HG03442 (cell line): ENCODE measurements at regions not wholly inside any gene's neighbourhood (a gene's known extent, or its start where the extent isn't known, plus 50 kb on each side); places are given as distances from the start of the nearest gene placed in this dataset.
A peak's percentile ranks its signal among the peaks of the same experiment; 100 is the strongest.
"Not testable (repeated sequence)": the region's sequence is repeated elsewhere in the genome, so short reads cannot be mapped to it uniquely, and the experiment has no call there.

Experiments
- ATAC-seq: cut with Tn5 transposase; IDR thresholded peaks from one replicate; pipeline ENCODE4 v1.9.1; 2021; ENCODE audit warnings: mild to moderate bottlenecking, moderate library complexity; ENCODE audit not compliant: unreplicated experiment

DNA sequence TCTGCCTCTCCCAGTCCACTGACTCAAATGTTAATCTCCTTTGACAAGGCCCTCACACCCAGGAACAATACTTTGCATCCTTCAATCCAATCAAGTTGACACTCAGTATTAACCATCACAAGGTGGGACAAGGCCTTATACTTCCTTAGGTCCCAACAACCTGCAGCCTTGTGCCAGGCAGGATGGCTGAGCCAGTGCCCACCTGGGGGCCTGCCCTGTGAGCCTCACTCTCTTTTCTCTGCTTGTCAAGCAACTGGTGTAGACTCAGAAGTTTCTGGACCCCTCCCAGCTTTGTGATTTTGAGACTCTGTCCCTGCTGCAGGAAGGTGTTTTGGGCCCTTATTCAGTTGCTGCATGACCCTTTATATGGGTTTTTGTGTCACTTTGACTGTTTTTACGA, 310.0 kb upstream of the C1orf174 start:
- ATAC-seq, result no peak

DNA sequence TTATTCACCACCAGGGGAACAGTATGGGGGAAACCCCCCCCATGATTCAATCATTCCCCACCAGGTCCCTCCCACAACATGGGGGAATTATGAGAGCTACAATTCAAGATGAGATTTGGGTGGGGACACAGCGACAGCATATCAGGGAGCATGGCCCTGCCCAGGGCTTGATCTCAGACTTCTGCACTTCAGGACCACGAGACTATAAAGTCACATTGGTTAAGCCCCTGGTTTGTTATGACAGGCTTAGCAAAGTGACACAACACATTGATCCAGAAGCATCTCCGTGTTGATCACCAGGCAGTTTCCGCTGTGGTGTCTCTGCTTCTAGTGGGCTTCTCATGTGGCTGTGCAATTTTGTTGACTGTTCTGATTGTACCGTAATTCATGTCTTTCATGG, 312.7 kb upstream of the C1orf174 start:
- ATAC-seq, result no peak

DNA sequence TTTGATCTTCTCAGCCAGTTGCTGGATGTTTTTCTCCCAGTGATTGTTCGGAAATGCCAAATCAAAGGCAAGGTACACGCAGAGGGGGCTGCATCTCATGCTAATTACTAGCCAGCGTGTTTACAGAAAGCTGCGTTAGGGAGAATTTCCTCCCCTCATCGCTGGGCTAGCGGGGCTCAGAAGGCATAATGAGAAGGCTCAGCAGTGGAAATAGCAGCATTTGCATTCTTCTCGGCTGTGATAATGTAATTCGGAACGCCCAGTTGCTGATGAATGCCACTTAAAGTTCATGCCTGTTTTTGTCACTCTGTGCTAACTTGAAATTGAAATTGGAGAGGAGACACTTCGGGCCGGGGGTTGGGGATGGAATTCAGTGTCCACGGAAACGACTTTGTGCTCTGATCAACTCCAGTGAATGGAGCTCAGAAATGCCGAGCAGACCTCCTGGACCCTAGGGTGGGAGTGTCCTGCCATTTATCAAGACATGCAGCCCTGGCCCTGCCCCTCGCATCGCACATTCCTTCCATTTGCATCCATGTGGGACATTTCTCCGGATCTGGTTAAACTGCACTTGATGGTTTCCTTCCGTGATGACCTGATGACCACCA, 313.4 kb upstream of the C1orf174 start:
- no peak for ATAC-seq

DNA sequence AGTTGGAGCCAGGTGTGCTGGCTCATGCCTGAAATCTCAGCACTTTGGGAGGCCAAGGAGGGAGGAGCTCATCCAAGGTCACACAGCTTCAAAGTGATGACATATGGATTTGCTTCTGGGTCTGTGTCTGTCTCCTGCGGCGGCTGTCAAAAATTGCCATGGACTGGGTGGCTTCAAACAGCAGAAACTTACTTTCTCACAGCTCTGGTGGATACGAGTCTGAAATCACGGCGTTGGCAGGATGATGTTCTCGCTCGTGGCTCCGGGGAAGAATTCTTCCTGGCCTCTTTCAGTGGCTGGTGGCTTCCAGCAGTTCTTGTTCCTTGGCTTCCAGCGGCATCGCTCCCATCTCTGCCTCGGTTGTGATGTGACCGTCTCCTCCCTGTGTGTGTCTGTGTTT, 314.8 kb upstream of the C1orf174 start:
- no peak for ATAC-seq

DNA sequence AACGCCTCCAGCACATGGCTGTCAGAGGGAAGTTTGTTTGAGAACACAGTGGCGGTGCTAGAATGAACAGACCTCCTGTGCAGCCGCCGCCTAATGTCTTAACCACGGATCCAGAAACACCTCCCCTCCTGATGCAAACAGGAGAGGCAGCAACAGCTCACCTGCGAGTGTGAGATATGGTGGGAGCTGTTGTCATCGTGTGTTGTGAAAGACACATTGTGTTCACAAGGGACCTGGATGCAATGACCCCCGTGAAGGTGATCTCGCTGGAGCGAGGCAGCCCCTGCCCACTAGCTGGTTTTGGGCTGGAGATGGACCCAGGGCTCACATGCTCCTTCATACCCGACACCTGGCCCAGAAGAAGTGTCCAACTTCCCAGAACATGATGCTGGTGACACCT, 315.3 kb upstream of the C1orf174 start:
- ATAC-seq, result no peak

DNA sequence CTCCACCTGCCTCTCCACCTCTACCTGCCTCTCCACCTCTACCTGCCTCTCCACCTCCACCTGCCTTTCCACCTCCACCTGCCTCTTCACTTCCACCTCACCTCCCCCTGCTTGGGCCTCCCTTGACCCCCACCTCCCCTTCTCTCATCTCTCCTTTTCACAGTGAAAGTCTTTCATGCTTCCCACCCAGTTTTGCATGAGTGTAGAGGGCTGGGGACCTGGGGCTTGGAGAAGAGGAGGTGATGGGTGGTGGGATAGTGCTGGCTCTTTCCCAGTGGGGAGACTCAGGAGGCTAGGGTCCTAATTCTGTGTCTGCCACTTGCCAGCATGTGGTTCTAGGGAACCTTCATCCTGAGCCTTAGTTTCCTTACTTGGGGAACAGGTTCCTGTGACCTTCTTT, 316.2 kb upstream of the C1orf174 start:
- ATAC-seq, result no peak

DNA sequence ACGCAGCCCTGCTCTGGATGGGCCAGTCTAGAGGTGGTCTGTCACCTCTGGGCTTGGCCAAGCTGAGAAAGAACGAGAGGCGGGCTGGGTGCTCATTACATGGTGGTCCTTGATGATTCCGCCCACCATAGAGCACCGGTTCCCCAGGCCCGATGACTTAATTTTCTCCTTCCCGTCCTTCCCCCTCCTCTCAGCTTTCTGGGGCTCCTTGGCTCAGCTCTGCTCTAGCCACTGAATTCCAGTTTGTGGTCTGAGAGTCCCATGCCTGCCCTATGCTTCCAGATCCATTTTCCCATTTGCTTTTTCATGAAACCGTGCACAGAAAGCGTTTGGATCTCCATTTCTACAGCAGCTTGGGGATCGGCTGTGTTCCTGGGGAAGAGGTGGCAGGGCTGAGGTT, 318.5 kb upstream of the C1orf174 start:
- no peak for ATAC-seq

DNA sequence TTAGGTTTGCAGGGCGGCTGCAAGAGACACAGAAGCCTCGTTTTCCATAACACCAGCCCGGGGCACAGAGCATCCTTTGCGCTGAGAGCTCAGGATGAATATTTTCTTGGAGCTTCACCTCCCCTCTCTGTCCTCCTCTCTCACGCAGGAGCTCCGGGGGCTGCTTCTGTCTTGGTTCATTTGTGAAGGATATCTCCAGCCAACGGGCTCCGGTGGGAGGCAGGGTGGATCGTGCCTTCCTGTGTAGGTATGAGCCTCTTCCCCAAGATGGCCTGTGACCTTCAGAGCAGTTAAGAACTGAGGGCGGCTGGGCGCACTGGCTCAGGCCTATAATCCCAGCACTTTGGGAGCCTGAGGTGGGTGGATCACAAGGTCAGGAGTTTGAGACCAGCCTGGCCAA, 319.0 kb upstream of the C1orf174 start:
- no peak for ATAC-seq

DNA sequence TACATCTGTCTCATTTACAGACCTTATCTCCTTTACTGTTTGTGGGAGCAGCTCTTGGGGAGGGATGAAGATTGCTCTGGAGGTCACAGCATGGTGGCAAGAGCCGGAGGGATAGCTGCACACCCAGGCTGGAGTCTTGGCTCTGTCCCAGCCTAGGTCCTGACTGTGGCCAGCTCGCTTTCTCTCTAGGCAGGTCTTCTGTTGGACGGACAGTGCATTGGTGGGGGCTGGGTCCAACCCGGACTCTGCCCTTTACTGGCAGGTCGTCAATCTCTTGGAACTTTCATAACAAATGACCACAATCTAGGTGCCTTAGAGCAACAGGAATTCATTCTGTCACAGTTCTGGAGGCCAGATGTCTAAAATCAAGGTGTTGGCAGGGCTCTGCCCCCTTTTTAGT, 319.8 kb upstream of the C1orf174 start:
- ATAC-seq, result no peak

DNA sequence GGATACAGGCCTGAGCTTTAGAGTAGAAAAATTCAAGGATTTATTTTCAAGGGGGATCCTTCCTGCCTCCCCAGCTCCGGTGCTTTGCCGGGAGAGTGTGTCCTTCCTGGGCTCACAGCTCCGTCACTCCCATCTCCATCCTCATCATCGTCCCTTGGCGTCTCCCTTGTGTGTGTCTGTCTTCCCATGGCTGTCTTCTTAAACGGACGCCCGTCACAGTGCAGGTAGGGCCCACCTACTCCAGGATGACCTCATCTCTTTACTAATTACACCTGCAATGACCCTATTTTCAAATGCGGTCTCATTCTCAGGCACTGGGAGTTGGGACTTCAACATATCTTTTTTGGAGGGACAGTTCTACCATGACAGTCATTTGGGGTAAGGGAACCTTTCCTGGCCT, 320.3 kb upstream of the C1orf174 start:
- no peak for ATAC-seq

DNA sequence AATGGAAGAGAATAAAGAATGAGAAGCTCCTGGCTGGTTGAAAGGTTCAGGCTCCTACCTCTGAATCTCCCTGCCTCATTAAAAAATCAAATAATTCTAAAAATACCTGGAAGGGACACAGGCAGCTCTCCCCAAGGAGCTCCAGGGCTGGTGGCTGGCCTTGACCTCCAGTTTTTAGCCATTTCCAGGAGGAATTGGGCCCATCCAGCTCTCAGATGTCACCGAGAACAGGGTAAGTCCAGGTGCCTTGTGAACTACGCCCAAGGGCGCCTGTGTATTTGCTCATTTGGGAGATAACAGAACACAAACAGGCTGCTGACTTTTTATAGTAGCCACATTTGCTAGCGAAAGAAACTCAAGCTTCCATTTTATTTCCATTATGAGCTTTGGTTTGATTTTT, 321.0 kb upstream of the C1orf174 start:
- ATAC-seq, result no peak

DNA sequence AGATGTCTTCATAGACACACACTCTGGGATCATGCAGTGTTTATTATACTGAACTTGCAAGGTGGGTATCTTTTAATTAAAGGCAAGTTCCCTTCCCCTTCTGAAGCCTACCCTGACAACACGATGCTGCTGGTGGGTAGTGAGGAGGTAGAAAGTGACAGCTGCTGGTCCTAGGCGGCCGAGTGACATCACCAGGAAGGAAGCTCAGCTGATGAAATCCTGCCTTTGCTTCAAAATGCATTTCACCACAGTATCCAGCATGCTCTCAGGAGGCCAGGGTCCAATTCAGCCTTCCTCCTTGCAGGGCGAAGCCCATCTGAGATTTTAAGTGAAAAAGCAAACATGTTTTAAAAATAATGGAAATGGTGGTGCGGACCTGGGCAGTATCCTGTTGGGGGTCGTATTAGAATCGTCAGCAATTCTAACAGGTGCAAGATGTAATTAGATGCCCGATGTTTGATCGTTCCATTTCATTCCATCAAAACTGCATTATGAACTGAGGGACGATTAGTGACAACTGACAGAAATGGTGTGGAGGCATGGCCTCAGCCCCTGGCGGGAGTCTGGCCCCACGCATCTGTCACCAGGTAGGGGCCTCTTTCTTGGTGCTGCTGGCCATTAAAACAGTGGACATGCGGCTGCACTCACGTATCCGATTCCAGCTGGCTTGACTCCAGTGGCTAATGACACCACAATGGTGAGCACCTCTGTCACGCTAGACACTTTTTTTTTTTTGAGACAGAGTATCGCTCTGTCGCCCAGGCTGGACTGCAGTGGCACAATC, 324.8 kb upstream of the C1orf174 start:
- no peak for ATAC-seq

DNA sequence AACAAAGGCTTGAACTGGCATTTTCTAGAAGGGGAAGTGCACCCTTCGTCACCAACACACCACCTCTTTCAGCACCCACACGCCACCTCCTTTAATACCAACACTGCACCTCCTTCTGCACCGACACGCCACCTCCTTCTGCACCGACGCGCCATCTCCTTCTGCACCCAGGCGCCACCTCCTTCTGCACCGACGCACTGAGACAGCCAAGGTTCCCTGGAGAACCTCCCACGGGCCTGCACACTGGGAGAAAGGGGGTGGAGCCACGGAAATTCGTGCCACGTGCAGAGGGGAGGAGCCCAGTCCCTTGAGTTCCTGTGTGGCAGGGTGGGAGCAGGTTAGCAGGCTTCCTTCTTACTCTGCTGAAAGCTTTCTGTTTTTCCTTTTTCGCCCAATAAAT, 327.9 kb upstream of the C1orf174 start:
- no peak for ATAC-seq

DNA sequence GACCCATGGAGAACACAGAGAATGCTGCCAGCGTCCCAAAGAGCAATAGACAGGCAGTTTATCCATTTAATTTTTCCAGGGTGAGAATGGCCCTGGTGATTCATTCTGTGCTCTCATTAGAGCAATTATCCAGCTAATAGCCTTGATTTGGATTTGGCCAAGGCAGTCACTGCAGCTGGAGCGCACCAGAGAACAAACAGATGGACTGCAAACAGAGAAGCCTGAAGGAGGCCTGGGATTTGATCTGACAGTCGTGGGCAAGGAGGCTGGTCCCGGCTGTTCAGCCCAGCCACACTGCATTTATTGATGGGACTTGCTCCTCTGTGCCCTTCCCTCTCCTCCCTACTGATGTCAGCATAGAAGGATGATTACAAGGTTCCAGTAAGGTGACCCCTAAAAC, 353.9 kb upstream of the C1orf174 start:
- ATAC-seq, result no peak

DNA sequence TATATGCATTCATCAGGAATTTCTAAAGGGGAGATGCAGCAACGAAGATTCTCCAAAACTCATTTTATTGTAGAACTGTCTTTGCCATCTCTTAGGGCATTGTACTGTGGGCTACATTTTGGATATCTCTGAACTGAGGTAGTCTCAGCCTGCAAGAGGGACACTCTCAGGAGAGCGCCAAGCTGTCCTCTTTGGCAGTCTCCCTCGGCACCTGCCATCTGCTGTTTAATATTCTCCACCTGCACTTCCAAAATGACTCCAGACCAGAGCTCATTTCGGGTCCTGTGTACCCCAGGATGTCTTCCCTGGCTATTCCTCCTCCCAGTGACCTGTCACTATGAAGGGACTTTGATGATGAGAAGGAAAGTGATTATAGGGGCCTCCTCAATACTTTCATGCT, 356.3 kb upstream of the C1orf174 start:
- ATAC-seq, result no peak

DNA sequence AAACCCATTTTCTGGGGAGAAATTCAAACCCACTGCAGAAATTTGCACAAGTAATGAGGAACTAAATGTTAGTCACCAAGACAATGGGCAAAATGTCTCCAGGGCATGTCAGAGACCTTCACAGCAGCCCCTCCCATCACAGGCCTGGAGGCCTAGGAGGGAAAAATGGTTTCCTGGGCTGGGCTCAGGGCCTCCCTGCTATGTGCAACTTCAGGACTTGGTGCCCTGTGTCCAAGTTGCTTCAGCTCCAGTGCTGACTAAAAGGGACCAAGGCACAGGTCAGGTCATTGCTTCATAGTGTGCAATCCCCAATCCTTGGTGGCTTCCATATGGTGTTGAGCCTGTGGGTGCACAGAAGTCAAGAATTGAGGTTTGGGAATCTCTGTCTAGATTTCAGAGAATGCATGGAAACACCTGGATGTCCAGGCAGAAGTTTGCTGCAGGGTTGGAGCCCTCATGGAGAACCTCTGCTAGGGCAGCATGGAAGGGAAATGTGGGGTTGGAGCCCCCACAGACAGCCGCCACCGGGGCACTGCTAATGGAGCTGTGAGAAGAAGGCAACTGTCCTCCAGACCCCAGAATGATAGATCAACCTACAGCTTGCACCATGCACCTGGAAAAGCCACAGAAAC, 358.2 kb upstream of the C1orf174 start:
- ATAC-seq, result not testable (repeated sequence)

DNA sequence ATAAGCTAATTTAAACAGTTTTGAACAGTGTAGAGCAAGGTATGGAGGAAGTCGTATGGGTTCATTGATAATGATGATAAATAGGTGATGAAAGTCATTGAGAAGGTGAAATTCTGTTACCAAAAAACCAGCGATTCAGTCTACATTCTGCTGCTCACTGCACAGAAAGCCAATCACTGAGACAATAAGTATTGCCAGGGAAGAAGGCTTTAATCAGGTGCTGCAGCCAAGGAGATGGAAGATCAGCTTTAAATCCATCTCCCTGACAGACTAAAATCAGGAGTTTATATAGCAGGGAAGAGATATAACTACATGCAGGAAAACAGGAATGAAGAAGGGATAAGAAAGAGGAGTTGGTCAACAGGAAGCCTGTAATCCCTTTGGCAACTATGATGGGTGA, 361.3 kb upstream of the C1orf174 start:
- ATAC-seq, result no peak

DNA sequence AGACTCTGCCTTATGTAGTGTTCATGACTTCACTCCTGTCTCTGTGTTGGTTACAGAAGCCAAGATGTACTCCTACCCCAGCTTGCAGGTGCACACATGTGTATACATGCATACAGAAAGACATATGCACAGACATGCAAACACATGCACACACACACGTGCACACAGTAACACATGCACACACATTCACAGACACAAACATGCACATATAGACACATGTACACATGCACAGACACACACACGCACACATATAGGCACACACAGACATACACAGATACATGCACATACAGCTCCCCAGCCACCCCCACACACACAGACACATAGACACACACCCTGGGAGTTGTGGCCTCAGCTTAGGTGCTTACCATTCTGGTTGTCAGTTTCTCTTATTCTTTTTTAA, 362.6 kb upstream of the C1orf174 start:
- ATAC-seq, result no peak

DNA sequence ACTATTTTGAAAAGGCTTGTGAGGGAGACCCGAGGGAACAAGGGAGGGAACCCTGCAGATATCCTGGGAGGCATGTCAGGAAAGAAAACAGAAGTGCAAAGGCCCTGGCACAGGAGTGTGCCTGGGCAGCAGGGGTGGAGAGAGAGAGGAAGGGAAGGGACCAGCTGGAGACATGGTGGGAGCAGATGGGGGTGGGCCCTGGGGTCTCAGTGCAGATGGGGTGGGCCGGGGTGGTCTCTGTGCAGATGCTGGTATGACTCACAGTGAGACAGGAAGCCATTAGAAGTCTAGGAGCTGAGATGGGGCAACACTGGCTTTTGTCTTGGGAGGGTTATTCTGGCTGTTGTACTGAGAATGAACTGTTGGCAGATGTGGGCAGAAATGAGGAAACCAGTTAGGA, 363.6 kb upstream of the C1orf174 start:
- ATAC-seq, result no peak

DNA sequence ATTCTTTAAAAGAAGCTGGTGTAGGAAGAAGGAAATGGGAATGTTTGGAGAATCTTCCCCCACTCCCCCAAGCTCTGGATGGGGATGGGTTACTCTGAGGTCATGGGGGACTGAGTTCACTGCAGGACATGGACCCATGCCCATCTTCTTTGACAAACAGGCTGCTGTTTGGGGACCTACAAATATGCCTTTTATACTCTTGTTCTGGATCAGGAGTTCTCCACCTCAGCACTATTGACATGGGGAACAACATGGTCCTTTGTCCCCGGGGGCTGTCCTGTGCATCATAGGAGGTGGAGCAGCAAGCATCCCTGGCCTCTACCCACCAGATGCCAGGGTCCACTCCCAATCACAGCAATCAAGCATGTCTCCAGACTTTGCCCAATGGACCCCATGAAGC, 365.8 kb upstream of the C1orf174 start:
- ATAC-seq, result no peak

DNA sequence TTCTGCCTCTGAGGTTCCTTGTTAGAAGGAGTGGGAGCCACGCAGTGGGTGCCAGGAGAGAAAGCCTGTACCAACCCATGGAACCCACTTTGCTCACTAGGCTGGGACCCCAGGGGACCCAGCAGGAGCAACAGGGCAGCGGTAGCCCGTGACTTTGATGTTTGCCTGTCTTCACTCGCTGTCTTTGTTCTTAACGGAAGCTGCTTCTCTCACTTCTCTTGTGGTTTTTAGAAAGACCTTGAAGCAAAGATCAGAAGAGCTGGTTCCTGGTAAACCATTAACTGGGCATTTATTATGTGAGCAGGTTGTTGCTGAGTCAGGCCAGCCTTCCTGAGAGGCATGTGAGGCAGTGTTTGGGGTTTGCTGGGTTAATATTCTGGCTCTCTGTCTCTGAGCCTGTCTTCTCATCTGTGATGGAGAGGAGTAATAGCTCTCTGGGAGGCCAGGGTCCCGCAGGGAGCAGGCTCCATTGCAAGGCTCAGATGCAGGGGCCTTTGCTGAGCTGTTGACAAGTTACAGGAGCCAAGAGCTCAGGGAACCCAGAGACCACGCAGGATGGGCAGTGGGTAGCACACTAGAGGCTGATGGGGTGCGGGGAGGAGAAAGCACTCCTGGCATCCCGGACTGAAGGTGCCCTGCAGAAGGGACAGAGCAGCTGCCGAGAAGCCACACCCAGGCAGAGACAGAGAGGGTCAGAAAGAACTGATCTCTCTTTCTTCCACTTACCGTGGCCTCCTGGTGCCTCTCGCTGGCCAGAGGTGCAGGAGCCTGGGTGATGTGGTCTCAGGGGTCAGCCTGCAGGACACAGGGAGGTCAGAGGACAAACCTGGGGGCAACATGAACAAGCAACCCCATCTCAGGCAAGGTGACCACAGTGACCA, 367.5 kb upstream of the C1orf174 start:
- ATAC-seq, result peak; percentile 77
